IPS-NIHi7 (cell line): ENCODE measurements at regions not wholly inside any gene's neighbourhood (a gene's known extent, or its start where the extent isn't known, plus 50 kb on each side); places are given as distances from the start of the nearest gene placed in this dataset.

Experiments used
- DNase-seq: peaks from one replicate; pipeline ENCODE4 v3.0.0; 2012; ENCODE audit warnings: mixed read lengths; ENCODE audit errors: extremely low spot score

- DNase-seq = no peak
Observed at GRCh38 chr22:47297261-47298016, 535.0 kb downstream of the TBC1D22A start.

- no peak for DNase-seq
Observed at GRCh38 chr22:47296405-47297260, 534.2 kb downstream of the TBC1D22A start.

GRCh38 chr22:47295982-47296381 lies 533.5 kb downstream of the TBC1D22A start:
- no peak for DNase-seq

- DNase-seq = no peak
Observed at GRCh38 chr22:47295226-47295901, 532.9 kb downstream of the TBC1D22A start.

GRCh38 chr22:47294576-47294975 lies 532.1 kb downstream of the TBC1D22A start:
- DNase-seq = no peak

- DNase-seq = no peak
Observed at GRCh38 chr22:47294222-47294532, 531.7 kb downstream of the TBC1D22A start.

- no peak for DNase-seq
Observed at GRCh38 chr22:47293368-47294221, 531.1 kb downstream of the TBC1D22A start.

- no peak for DNase-seq
Observed at GRCh38 chr22:47292546-47293320, 530.3 kb downstream of the TBC1D22A start.

GRCh38 chr22:47291565-47292495 lies 529.4 kb downstream of the TBC1D22A start:
- DNase-seq = no peak

GRCh38 chr22:47290706-47291430 lies 528.4 kb downstream of the TBC1D22A start:
- DNase-seq = no peak

GRCh38 chr22:47289336-47289985 lies 527.0 kb downstream of the TBC1D22A start:
- DNase-seq = no peak

GRCh38 chr22:47288680-47289079 lies 526.2 kb downstream of the TBC1D22A start:
- DNase-seq = no peak

GRCh38 chr22:47287516-47287915 lies 525.1 kb downstream of the TBC1D22A start:
- no peak for DNase-seq

- no peak for DNase-seq
Observed at GRCh38 chr22:47286590-47286989, 524.1 kb downstream of the TBC1D22A start.

GRCh38 chr22:47285981-47286380 lies 523.5 kb downstream of the TBC1D22A start:
- no peak for DNase-seq

- DNase-seq = no peak
Observed at GRCh38 chr22:47284822-47285221, 522.4 kb downstream of the TBC1D22A start.

GRCh38 chr22:47284360-47284759 lies 521.9 kb downstream of the TBC1D22A start:
- no peak for DNase-seq

- no peak for DNase-seq
Observed at GRCh38 chr22:47283616-47284270, 521.3 kb downstream of the TBC1D22A start.
